Activated CD8-positive, alpha-beta memory T cell treated with anti-CD3 and anti-CD28 coated beads for 48 hours (primary cell): ENCODE measurements at regions not wholly inside any gene's neighbourhood (a gene's known extent, or its start where the extent isn't known, plus 50 kb on each side); places are given as distances from the start of the nearest gene placed in this dataset.

Source experiments
- DNase-seq, 3 experiments: peaks; one replicate each; pipeline ENCODE4 v3.0.0-alpha.2; 2020; ENCODE audit warnings: low read depth in 2 of 3, low spot score in 2 of 3

DNA sequence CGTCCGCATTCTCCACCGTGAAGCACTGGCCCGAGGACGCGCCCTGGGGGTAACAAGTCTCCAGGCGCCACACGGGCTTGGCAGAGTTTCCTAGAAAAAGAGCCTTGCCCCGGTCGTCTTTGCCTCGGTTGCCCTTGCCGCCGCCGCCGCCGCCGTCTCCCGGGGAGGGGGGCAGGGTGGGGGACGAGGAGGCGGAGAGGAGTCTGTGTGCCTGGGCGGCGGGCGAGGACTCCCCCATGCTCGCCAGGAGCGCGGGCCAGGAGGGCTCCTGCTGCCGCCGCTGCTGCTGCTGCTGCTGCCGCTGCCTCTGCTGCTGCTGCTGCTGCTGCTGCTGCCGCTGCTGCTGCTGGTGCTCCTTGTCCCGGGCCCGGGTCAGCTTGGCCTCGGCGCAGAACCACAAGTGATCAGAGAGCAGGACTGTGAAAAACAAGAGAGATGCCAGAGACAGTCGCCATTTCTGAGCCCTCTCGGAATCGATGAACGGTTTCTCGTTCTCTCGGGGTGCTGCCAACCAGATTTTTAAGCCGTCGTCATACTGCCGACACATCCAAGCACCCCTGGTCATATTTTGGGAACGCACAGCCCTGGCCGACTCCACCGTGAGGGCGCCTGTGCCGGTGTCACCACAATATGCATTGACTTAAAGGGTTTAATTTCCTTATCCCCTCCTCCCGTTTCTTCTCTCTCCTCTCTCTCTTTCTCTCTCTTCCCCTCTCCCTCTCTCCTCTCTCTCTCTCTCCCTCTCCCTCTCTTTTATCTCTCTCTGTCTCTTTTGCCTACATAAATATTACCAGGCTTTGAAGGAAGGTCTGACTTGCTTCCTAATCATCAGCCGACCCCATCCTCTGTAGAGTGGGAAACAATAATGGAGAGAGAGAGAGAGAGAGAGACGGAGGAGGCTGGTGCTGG is 349.1 kb downstream of the LIG4 start:
- DNase-seq: no peak

DNA sequence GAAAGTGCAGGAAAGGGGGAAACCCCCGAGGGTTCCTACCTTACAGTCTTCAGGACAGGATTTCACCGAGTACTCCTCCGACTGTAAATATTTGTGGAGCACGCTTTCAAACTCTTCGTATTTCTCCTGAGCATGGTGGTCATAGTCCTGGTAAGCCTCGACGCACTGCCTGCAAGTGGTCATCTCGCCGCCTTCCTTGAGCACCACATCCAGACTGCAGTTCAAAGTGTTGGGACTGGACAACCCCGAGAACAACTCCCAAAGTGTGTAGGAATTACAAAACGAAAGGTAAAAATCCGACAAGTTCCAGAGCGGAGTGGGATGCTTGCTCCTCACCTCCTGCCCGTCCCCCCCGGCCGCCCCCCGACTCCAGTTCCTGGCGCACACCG is 349.7 kb downstream of the LIG4 start:
- no peak for DNase-seq

DNA sequence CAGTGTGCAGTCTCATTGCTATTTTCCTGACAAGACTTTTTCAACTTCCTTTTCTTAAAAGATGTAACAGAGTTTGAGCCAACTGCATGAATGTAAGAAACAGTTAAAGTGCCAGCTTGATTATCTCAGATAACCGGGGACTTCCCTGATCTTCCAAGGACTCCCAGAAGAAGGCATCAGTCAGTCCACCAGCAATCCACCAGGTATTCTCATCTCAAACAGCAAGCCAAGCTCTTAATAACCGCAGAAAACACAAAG is 350.1 kb downstream of the LIG4 start:
- DNase-seq: no peak

DNA sequence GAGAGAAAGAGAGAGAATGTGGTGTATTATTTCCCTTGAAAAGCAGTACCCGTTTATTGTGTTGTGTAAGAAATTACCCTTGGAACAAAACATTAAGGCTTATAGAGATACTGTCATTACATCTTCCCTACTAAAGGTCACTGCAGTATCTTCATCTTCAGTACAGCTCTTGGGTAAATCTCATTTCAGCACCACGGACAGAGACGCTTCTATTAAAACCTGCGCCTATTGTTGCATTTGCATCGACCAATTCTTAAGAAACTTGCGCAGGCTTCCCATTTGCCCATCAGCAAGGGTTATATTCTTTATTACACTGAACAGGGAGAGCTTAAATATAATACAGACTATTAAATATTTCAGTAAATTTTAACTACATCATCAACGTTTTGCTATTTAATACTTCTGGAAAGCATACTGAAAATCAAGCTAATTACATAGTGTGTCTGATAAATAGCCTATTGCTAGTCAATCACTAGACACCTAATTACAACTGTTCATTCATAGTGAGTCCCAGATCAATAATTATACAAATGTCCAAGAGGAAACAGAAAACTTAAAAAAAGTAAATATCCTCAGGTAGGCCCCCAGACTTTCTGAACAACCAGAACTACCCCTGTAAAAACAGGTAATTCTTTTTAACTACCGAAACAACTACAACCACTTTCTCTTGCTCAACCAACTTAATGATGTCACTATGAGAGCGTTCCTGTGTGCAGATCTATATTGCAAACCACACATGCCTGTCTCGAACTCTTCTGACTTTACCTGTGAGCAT is 350.6 kb downstream of the LIG4 start:
- DNase-seq: no peak

DNA sequence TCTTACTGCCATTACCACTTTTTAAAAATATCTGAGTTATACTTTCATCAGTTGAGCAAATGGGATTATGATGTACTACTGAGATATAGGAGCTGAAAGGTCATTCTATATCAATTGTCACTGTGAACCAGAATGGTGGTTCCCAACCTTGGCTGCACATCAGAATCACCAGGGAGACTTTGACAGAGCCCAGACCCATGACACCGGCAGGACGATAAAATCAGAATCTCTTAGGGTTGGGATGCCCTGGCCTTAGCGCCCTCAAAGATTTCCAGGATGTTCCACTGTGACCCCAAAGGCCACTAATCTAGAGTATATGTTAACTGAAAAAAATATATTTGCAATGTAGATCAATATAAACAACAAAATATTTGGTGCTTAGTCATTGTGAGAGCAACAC is 355.1 kb downstream of the LIG4 start:
- DNase-seq: no peak

DNA sequence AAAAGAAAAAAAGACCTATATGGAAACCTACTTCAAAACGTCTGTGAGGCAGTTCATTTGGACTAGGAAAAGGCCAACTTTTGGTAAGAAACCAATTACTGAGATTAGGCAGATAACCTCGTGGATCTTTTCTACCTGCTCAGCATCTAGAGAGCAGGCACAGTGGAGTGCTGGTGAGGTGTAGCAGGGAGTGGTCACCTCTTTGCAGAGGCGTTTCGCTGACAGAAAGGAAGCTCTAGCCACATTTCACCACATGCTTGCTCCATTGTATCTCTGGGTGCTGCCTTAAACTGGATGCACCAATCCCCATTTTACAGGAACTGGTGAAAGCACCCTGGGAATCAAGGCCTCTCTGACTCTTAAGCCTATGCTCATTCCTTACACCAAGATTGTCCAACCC is 360.5 kb downstream of the LIG4 start:
- no peak for DNase-seq

DNA sequence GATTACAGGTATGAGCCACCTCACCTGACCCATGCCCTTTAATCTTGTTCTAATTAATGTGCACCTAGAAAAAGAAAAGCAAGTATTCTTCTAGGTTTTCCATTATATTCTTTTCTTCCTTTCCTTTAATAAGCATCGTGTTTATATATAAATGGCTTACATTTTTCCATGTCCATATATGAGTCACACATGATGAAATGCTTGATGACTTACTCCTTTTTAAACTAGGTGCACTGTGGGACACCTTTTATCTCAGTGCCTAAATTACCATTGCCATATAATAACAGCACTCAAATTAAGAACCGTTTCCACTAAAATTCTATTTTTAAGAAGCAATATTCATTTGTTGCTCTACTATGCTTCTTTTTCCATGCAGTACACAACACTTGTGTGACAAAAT is 363.3 kb downstream of the LIG4 start:
- no peak for DNase-seq

DNA sequence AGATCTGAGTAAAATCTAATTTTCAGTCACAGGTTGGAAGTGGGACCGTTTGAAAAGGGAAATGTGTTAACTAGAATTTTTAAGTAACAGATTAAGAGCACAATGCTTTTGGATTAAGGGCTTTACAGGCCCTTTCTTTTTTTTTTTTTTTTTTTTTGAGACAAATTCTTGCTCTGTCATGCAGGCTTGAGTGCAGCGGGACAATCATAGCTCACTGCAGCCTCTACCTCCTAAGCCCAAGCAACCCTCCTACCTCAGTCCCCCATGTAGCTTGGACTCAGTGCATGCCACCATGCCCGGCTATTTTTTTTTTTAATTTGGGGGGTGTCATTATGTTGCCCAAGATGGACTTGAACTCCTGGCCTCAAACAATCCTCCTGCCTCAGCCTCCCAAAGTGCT is 363.7 kb downstream of the LIG4 start:
- no peak for DNase-seq

DNA sequence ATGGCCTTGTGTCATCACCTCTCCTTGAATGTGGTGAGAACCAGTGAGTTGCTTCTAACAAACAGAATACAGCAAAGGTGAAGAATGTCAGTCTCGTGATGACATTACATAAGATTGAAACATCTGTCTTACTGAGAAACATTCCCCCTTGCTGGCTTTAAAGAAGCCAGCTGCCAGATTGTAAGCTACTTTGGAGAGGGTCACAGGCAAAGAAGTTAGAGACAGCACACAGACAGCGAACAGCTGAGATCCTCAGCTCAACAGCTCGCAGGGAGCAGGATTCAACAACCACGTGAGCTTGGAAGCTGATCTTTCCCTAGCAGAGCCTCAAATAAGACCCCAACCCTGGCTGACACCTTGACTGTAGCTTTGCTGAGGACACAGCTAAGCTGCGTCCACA is 367.9 kb downstream of the LIG4 start:
- DNase-seq: no peak

DNA sequence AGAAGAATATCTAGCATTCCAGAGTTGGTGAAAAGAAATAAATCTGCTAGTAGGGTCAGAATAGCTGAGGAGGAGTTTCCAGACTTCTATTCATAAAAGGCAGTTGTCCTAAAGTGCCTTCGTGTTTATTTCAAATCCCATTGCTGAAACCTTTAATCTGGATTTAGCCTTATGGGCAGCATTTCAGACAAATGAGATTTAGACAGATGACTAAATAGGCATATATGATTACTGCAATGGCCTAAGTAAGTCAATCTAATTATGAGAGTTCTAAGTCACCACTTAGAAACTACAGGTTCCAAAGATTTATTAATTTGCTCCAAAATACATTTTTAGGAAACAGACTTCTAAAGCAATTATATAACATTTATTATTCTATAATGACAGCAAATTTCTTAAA is 368.7 kb downstream of the LIG4 start:
- DNase-seq: no peak

DNA sequence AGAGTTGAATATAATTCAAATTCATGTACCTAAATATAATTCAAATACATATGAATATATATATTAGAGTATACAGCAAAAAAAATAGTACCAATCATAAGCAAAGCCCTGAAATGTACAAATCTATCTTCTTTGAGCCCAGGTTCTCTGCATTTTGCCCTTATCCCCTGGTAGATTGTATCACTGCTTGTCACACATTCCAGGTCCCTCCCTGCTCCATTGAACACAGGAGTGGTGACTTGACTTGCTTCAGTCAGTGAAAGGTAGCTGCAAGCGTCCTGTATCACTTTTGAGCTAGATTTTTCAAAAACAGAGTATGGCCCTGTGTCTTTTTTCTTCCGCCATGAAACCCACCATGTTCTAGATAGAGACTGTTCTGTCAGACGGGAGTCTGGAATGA is 369.4 kb downstream of the LIG4 start:
- no peak for DNase-seq

DNA sequence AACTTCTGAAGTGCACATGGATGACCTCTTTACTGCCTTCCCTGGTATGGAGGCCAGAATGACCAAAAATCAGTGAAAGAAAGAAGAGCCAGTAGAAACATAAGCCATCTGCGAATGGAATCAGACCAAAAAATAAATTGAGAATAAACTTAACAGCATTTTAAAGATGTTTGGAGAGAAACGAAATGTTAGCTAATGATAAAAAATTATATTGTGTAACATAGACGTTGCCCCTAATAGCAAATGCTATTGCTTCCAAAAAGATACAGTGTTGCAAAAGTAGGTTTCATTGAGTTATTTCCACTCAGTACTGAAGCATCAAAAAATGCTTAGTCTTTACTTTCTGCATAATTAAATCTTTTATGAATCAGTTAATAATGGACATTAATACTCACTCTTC is 371.7 kb downstream of the LIG4 start:
- no peak for DNase-seq

DNA sequence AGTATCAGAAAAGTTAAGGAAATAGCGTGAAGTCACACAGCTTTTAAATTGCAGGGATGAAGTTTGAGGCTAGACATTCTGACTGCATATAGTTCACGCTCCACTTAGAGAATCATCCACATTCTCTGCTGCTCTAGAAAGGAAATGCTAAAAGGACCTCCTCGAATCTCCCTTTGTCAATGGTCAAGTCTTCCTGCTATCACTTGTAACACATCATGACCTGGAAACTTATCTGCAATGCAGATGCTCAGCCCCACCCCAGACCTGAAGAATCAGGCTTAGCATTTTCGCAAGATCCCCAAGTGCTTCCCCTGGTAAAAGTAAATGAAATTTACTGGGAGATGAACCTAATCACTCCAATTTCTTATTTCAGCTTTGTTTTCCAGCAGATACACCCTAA is 372.1 kb downstream of the LIG4 start:
- no peak for DNase-seq

DNA sequence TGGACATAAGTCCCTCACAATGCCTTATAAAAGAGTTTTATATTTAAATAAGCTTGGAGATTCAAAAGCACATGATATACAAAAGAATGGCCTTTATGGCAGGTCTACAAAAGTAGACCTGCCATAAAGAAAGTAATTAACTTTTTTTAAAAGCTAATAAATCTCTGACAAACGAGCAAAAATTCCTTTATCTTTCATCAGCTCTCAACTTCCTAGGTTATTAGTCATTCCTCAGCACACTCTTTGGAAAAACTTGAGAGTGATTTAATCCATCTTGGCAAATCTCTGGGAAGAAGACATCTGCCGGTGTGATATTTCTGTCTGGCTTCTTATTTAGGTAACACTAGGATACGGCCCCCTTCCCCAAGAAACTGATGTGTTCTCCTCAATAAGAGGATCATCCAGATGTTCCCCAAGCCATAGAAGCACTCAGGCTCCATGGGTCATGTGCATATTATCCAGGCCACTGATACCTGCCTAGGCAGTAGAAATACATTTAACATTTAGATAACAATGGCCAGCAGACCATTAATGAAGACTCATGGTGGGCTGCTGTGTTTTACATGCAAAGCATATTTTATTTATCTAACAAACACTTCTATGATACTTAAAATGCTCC is 372.7 kb downstream of the LIG4 start:
- no peak for DNase-seq

DNA sequence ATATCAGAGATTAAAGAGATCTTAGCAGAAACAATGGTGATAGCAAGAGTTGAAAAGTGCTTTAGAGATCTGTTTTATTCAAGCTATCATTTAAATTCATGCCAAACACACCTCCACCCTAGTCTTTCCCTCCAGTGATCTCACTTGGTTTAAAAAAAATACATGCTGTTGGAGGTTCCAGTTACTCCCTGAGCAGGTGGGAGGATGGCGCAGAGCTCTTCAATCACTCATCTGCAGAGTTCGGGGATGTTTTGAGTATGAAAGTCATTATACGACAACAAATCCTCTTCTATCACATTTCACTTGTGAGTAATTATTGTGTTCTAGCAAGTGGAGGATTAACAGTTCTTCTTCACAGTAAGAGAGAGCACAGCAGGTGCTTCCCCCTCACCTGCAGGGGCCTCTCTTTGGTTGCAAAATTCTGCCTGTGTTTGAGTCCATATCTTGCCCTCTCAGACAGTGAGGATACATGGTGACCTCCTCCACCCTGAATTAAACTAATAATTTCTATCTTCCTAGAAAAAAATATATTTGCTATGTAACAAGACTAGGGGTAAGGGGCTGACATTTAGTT is 376.7 kb downstream of the LIG4 start:
- DNase-seq: no peak

DNA sequence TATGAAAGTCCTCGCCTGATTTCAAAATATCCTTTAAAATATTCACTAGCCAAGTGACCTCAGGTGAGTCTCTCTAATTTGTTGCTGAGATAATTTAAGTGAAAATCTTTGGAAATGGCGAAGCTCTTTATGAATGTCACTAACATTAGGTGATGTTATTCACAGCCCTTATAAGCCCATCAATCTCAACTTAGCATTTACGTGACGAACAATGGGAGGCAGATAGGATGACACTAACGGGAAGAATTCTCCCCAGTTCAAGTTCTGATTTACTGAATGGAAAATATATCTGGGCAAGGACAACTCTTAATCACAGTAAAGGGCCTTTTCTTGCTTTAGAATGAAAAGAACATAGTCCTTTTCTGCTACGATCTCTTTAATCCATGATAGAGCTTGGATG is 378.7 kb downstream of the LIG4 start:
- DNase-seq: no peak

DNA sequence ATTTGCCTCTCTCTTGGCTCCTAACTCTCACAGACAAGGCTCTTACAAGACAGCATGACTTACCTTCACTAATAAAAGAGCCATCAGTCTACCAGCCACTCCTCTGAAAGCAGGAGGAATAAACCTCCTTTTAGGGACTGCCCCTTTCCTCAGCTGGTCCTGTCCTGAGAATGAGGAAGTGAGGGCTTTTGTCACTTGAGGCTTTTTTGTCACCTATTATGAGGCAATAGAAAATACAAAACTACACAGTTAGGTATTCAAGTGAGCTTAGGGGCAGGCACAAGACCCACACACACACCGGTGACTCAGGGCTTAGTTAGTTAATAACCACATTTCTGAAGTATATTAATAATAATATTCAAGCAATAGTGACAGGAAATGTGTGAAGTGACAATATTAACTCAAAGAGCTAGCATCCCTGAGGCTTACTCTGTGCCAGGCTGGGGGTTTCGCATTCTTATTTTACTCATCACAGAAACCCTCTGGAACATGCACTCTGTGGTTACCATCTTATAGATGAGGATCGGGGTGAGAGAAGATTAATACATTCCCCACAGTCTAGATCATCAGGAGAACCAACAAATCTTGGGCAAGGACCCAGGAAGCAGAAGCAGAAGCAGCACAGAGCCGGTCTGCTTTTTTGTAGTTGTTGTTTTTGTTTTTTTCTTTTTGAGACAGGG is 379.9 kb downstream of the LIG4 start:
- DNase-seq: no peak

DNA sequence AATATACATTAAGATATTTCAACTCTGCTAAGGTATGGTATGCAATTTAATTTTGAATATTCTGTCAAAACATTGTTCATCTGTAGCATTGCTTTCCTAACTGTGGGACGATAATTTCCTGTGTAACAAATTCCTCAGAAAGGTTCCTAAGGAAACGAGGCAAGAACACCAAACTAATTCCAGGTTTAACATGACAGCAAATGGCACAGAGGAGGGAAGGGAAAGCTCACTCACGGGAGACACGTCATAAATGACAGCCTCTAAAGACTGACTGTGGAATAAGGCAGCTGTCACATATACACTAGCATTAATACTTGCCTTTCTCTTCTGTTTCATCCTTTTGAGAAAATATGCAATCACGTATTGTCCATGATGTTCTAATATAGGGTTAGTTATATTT is 380.6 kb downstream of the LIG4 start:
- no peak for DNase-seq

DNA sequence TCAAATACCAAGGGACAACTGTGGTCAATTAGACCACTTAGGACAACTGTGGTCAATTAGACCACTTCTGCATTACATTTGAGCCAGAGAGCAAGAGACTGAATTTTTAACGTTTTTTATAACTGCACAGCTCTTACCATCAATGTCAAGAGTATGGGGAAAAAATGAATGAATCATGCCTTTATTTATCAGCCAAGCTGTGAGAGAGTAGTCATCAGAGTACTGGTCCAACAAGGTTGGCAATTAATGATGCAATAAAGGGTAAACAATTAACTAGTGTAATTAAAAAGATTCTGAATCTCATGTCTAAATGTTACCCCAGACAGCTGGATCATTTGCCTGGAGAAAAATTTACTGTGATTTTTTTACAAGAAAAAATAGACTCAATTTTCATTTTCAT is 381.1 kb downstream of the LIG4 start:
- no peak for DNase-seq

DNA sequence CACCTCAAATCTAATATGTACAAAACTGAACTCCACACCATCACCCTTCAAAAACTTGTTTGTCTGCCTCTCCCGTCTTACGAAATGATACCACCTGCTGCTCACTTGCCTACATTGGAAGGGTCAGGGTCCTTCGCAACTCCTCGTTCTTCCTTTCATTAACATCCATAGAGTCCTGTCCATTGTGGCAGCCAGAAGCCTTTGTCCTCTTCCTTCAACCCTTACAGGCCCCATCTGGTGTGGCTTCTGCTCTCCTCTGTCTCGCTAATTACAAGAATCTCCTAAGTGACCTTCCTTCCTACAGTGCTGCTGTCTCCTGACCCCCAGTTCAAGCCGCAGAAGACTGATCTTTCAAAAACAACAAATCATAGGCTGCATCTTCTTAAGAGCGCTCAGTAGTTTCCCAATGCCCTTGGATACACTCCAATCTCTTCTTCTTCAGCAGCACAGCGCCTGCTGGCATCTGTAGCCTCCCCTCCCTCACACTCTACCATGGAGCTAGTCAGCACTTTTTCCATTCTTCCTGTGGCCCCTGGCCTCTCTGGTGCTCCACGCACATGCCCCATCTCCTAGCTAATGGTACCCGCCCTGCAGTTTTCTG is 382.7 kb downstream of the LIG4 start:
- DNase-seq: no peak

DNA sequence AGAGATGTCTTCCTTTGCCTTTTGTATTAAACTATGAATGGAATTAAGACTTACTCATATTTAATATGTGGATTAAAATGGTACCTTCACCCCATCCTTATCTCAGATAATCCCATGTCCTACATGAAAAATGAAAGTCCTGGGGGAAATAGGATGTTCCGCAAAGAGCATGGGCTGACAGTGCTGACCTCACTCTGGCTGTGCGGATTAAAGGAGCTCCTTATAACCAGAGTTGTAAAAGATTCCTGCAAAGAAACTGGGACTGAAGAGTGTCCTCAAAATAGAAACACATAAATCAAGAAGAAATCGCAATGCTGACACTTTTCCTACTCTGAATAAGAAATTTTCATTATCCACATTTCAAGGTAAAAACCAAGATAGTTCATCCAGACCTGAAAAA is 384.5 kb downstream of the LIG4 start:
- no peak for DNase-seq
